Effector CD8-positive, alpha-beta T cell (primary cell): ENCODE measurements at regions not wholly inside any gene's neighbourhood (a gene's known extent, or its start where the extent isn't known, plus 50 kb on each side); places are given as distances from the start of the nearest gene placed in this dataset.

ENCODE experiments used
- DNase-seq: peaks from one replicate; lab custom pipeline; 2025; lab: John Stamatoyannopoulos, UW

GRCh38 chr19:23855676-23856075, 59.0 kb upstream of the ZNF726 start:
- DNase-seq, result no peak

- no peak for DNase-seq
These were observed 62.7 kb upstream of the ZNF726 start for GRCh38 chr19:23851966-23852365.

- no peak for DNase-seq
These were observed 74.1 kb upstream of the ZNF681 start for GRCh38 chr19:23832717-23833327.

- no peak for DNase-seq
These were observed 65.3 kb upstream of the ZNF681 start for GRCh38 chr19:23823952-23824389.

GRCh38 chr19:23822735-23823134, 64.0 kb upstream of the ZNF681 start:
- DNase-seq, result no peak

- peak; percentile 2 for DNase-seq
These were observed 58.8 kb upstream of the ZNF681 start for GRCh38 chr19:23817519-23817918.

GRCh38 chr19:23810496-23810895, 51.8 kb upstream of the ZNF681 start:
- DNase-seq, result no peak
